ENCODE measurements at regions not wholly inside any gene's neighbourhood (a gene's known extent, or its start where the extent isn't known, plus 50 kb on each side); places are given as distances from the start of the nearest gene placed in this dataset. TPM values are rescaled to one million over a fixed set of nuclear protein-coding genes. Genes with fewer than 3 reads are reported as not detected.

DNA sequence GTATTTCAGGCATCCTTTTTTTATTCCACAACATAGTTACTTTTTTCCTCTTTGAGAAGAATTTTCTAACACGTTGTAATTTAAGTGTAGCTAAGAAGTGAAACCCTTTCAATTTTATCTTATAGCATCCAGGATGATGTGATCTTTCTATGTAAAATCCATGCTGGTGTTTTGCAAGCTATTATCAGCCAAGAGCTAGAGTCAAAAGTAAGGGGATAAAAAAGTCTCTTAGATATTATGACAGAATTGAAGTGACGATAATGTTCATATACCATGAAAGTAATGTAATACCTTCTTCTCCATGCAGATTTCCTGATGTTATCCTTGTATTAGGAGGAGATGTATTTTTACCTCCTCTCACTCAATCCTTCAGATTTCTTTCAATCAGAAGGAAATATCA is 64.2 kb upstream of the MBL2 start:
- no peak for DNase-seq (ENCODE audit: insufficient read length, low spot score, missing footprints)
- H3K79me2 ChIP-seq (ENCODE audit: insufficient read depth, low read length): no peaks in the 10 kb centered on the region
- no peak overlapping the region for H3K27ac ChIP-seq (ENCODE audit: low read depth, low read length)
- no peaks in the 10 kb centered on the region for H4K20me1 ChIP-seq (ENCODE audit: insufficient read depth, low read length)
- no peaks in the 10 kb centered on the region for H3K4me1 ChIP-seq (ENCODE audit: insufficient read depth, low read length)
- H3K9me3 ChIP-seq (ENCODE audit: low read depth, low read length): no peaks in the 10 kb centered on the region
- no peak overlapping the region for H3K4me3 ChIP-seq (ENCODE audit: insufficient read depth, low read length)
- no peak for TF ChIP-seq CTCF (IDR thresholded peaks at IDR 0.05; ENCODE audit: extremely low read depth, low read depth, low read length)
- H3K36me3 ChIP-seq (ENCODE audit: insufficient read depth, low read length): no peaks in the 10 kb centered on the region
- no peaks in the 10 kb centered on the region for H3K27me3 ChIP-seq (ENCODE audit: insufficient read depth, low read length)
- H3K4me2 ChIP-seq (ENCODE audit: insufficient read depth, low read length): no peak overlapping the region
- H2AFZ ChIP-seq (ENCODE audit: low read length): no peak overlapping the region

Small RNAs in the stretch of these regions (small RNA-seq; reads per million reads assigned to genes)
- not detected for gene RF00019
- gene RNA5SP318: not detected
- not detected for gene SNRPEP8

All from osteoblast (primary cell).